ENCODE measurements at regions not wholly inside any gene's neighbourhood (a gene's known extent, or its start where the extent isn't known, plus 50 kb on each side); places are given as distances from the start of the nearest gene placed in this dataset.

DNA sequence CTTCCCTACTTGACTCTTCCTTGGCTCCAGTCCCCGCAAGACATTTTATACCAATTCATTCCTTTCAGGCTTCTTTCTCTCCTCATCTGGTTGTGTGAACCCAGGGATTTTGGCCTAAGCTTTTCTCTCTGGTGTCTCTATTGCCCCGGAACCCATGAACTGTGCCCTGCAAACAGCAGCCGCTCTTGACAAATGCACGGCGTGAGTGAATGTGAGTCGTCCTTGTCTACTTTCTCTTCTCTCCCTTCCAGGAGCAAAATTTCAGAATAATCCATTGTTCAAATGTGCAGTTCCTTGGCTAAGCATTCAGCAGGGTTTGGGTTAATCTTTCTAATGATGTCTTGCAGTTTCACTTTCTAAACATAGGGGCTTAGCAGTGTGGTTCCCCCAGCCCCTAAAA lies 250.4 kb upstream of the IRX4 start:
- no peak for DNase-seq (ENCODE audit: low read depth)
- TF ChIP-seq, protein P1, sequence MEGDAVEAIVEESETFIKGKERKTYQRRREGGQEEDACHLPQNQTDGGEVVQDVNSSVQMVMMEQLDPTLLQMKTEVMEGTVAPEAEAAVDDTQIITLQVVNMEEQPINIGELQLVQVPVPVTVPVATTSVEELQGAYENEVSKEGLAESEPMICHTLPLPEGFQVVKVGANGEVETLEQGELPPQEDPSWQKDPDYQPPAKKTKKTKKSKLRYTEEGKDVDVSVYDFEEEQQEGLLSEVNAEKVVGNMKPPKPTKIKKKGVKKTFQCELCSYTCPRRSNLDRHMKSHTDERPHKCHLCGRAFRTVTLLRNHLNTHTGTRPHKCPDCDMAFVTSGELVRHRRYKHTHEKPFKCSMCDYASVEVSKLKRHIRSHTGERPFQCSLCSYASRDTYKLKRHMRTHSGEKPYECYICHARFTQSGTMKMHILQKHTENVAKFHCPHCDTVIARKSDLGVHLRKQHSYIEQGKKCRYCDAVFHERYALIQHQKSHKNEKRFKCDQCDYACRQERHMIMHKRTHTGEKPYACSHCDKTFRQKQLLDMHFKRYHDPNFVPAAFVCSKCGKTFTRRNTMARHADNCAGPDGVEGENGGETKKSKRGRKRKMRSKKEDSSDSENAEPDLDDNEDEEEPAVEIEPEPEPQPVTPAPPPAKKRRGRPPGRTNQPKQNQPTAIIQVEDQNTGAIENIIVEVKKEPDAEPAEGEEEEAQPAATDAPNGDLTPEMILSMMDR (conservative IDR thresholded peaks at IDR 0.05; ENCODE audit: low read length), result no peak
- no peak overlapping the region for H3K4me3 ChIP-seq (ENCODE audit: low read length)

DNA sequence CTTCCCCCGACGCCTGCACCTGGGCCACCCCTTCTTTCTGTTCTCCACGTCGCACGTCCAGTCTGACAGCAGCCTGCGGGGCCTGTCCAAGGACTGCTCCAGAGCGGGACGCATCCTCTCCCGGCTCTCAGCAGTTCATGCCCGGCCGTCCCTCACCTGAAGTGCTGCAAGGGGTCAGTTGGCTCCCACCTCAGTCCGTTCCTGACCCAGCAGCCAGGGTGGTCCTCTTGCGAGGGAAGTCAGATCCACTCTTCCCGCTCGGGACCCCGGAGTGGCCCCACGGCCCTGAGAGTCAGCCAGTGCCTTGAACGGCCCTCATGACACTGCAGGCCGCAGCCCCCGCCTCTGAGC lies 249.7 kb upstream of the IRX4 start:
- TF ChIP-seq, protein P1 (conservative IDR thresholded peaks at IDR 0.05; ENCODE audit: low read length), result no peak
- no peak overlapping the region for H3K4me3 ChIP-seq (ENCODE audit: low read length)
- DNase-seq (ENCODE audit: low read depth), result no peak

DNA sequence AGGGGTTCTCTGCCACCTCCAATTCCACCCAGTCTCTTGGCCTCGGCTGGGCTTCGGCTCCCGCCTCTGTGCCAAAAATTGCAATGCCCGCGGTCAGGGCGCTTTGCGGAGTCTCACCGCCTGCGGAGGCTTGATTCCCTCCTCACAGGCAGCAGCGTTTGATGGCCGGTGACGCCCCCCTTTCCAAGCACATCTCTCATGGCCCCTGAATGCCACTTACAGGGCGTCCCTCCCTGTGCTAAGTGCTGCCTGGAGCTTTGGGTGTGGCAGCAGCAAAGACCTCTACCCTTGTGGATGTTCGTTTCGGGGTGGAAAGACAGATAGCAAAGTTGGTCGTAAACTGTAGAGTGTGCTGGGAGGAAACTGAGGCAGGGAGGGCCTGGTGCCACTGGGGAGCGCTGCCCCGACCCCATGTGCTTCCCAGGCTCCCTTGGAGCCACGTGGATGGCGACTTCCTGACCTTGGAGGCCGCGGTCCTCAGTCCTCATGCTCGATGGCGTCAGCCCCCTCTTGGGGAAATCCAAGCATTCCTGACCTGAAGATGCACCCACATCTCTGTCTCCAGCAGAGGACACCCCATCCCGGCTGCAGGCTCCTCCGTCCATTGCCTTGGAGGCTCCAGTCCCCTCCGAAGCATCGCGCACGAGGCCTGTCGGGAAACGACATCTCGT lies 249.2 kb upstream of the IRX4 start:
- TF ChIP-seq, protein P1 (conservative IDR thresholded peaks at IDR 0.05; ENCODE audit: low read length), result no peak
- no peak for DNase-seq (ENCODE audit: low read depth)
- no peak overlapping the region for H3K4me3 ChIP-seq (ENCODE audit: low read length)

DNA sequence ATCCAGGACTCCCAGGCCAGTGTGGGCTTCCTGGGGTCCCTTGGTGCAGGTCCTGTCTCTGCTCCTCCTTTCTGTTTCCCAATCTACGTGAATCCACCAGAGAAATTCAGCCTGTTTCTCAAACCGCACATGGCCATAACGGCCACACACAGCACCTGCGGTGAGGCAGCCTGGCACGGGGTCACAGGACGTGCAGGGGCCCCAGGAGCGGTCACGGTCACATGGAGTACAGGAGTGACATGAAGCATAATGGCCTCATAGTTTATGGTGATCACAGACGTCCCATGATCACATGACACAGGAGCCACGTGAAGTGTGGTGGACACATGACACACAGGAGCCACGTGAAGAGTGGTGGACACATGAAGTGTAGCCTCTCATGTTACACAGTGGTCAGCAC lies 248.5 kb upstream of the IRX4 start:
- no peak overlapping the region for H3K4me3 ChIP-seq (ENCODE audit: low read length)
- TF ChIP-seq, protein P1 (conservative IDR thresholded peaks at IDR 0.05; ENCODE audit: low read length), result no peak
- no peak for DNase-seq (ENCODE audit: low read depth)

DNA sequence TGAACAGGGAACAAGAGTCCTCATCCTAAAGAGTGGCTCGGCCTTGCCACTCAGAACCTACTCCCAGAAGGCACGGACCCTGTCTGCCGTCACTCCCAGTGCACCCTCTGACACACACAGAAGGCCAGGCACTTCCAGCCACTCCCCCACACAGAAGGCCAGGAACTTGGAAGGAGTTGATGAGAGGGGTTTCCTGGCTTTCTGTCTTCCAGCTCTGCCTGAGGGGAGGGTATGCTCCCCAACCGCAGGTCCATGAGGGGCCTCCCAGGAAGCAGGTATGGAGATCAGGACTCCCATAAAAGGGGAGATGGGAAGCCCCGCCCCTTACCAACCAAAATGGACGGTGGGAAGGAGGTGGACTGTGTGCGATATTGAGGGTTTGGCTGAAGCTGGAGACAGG lies 247.6 kb upstream of the IRX4 start:
- TF ChIP-seq, protein P1 (conservative IDR thresholded peaks at IDR 0.05; ENCODE audit: low read length), result no peak
- no peak overlapping the region for H3K4me3 ChIP-seq (ENCODE audit: low read length)
- DNase-seq (ENCODE audit: low read depth), result no peak

DNA sequence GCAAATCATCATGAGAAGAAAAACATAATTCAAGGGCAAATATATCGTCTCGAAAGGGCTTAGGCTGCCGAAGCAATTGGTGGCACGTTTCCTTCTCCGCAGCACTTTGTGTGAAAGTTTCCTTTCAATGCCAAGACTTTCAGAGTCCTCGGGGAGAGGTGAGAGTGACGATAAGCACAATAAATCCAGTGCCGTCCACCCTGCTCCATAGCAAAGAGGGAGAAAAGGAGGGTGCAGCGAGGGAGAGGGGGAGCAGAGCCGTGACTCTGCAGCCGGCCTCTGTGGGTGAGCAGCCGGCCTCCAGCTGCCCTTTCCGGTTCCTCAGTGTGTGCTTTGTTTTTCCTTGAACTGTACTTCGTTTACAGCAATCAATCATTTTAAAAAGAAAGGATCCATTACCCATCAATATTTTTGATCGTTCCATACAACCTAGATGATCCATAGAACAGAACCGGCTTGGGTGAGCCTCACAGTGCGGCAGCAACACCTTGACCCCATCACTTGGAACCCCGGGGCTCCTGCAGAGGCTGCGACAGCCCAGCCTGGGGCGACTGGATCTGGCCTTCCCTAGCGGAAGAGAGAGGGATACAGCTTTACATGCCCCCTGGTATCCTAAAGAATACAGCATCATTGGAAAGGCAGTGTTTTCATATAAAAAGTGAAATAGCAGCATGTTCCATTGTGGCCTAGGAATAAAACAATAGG lies 247.0 kb upstream of the IRX4 start:
- TF ChIP-seq, protein P1 (conservative IDR thresholded peaks at IDR 0.05; ENCODE audit: low read length), result no peak
- H3K4me3 ChIP-seq (ENCODE audit: low read length), result no peak overlapping the region
- DNase-seq (ENCODE audit: low read depth), result no peak

DNA sequence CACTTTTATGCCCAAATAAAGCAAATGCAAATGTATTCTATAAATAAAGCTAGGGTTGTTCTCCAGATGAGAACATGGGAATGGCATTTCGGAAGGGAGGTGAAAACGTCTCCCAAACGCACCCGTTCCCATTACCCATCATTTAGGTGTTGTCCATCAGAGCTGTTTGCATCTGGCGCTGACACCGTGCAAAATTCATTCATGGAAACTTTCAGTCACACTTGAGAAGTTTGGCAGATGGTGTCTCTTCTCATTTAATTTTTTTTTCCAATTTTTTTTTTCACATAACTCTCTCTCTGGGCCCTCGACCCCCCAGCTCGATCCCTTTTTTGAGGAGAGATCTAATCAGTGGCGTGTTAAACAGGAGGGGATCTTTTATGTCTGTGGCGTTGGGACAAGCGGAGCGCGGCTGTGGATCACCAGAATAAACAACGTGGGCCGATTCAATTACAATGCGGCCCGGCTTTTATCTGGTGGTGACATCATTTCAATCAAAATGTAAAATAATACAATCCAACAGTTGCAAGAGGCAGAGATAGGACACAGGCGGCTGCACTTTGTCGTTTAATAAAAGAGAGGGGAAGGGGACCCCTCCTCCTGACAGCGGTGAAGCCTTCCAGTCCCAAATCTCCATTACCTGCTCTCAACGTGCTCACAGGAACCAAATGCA lies 246.1 kb upstream of the IRX4 start:
- TF ChIP-seq, protein P1 (conservative IDR thresholded peaks at IDR 0.05; ENCODE audit: low read length), result no peak
- H3K4me3 ChIP-seq (ENCODE audit: low read length), result no peak overlapping the region
- DNase-seq (ENCODE audit: low read depth), result no peak

Measured in AG10803 (cell line).